C1 segment of cervical spinal cord (tissue), 14 donors: ENCODE measurements at regions not wholly inside any gene's neighbourhood (a gene's known extent, or its start where the extent isn't known, plus 50 kb on each side); places are given as distances from the start of the nearest gene placed in this dataset.

Source experiments
- DNase-seq, 14 donors: peaks; one replicate each; lab custom pipeline; 2025; lab: John Stamatoyannopoulos, UW

GRCh38 chr9:82212885-82213284 is 224.3 kb downstream of the SPATA31D1 start:
- no peak for DNase-seq

GRCh38 chr9:82216435-82216834 is 227.9 kb downstream of the SPATA31D1 start:
- no peak for DNase-seq

GRCh38 chr9:82223442-82223841 is 234.9 kb downstream of the SPATA31D1 start:
- no peak for DNase-seq

GRCh38 chr9:82231411-82231810 is 242.8 kb downstream of the SPATA31D1 start:
- DNase-seq = no peak

GRCh38 chr9:82234160-82234943 is 245.8 kb downstream of the SPATA31D1 start:
- no peak for DNase-seq

GRCh38 chr9:82242285-82242963 is 253.9 kb downstream of the SPATA31D1 start:
- no peak for DNase-seq

GRCh38 chr9:82247318-82247717 is 258.7 kb downstream of the SPATA31D1 start:
- DNase-seq = no peak

- DNase-seq = no peak
Measured at GRCh38 chr9:82252116-82252515, 263.5 kb downstream of the SPATA31D1 start.

GRCh38 chr9:82254646-82255367 is 266.2 kb downstream of the SPATA31D1 start:
- no peak for DNase-seq

GRCh38 chr9:82255481-82256176 is 267.1 kb downstream of the SPATA31D1 start:
- DNase-seq = no peak

- no peak for DNase-seq
Measured at GRCh38 chr9:82260691-82261090, 272.1 kb downstream of the SPATA31D1 start.

- DNase-seq = no peak
Measured at GRCh38 chr9:82263619-82264018, 275.0 kb downstream of the SPATA31D1 start.

GRCh38 chr9:82271106-82271561 is 282.6 kb downstream of the SPATA31D1 start:
- no peak for DNase-seq

GRCh38 chr9:82273121-82273520 is 284.5 kb downstream of the SPATA31D1 start:
- DNase-seq = no peak

- DNase-seq = no peak
Measured at GRCh38 chr9:82275258-82275927, 286.8 kb downstream of the SPATA31D1 start.

GRCh38 chr9:82281066-82281465 is 292.5 kb downstream of the SPATA31D1 start:
- no peak for DNase-seq

- no peak for DNase-seq
Measured at GRCh38 chr9:82284758-82285157, 296.2 kb downstream of the SPATA31D1 start.

- DNase-seq = no peak
Measured at GRCh38 chr9:82295181-82295580, 306.6 kb downstream of the SPATA31D1 start.

- no peak for DNase-seq
Measured at GRCh38 chr9:82299870-82300269, 311.3 kb downstream of the SPATA31D1 start.

GRCh38 chr9:82302968-82303655 is 314.5 kb downstream of the SPATA31D1 start:
- DNase-seq = no peak

- no peak for DNase-seq
Measured at GRCh38 chr9:82308836-82309235, 320.3 kb downstream of the SPATA31D1 start.
